GM19372 (cell line): ENCODE measurements at regions not wholly inside any gene's neighbourhood (a gene's known extent, or its start where the extent isn't known, plus 50 kb on each side); places are given as distances from the start of the nearest gene placed in this dataset.

Source experiments
- ATAC-seq: cut with Tn5 transposase; IDR thresholded peaks from one replicate; pipeline ENCODE4 v1.9.1; 2021; ENCODE audit warnings: mild to moderate bottlenecking, low read depth, moderate library complexity; ENCODE audit not compliant: unreplicated experiment

DNA sequence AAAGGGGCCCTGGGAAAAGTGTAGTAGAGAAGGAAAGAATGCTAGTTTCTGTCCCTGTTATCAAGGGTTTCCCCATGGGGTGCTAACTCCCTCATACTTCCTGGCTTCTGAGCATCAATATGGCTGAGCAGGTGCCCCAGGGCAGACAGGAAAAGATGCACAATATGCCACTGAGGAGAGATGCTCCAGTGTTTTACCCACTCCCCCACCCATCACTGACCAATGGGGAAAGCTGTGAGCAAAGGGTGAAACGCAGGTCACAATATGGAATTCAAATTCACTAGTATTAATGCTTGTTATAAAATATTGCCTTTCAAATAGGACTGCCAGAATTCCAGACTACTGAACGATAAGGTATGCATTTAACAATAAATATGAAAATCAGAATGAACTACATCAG is 187.5 kb upstream of the CTNNB1 start:
- ATAC-seq = no peak

DNA sequence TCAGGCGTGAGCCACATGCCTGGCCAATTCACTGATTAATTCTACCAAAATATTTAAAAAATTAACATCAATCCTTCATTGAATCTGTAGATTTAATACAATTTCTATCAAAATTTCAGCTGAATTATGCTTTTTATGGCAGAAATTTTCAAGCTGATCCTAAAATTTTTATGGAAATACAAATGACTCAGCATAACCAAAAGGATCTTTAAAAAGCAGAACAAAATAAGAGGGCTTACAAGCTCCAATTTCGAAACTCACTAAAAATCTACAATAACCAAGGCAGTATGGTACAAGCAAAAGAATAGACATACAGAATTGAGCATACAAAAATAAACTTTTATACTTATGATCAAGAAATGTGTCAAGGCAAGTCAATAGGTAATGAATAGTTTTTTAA is 180.4 kb upstream of the CTNNB1 start:
- no peak for ATAC-seq

DNA sequence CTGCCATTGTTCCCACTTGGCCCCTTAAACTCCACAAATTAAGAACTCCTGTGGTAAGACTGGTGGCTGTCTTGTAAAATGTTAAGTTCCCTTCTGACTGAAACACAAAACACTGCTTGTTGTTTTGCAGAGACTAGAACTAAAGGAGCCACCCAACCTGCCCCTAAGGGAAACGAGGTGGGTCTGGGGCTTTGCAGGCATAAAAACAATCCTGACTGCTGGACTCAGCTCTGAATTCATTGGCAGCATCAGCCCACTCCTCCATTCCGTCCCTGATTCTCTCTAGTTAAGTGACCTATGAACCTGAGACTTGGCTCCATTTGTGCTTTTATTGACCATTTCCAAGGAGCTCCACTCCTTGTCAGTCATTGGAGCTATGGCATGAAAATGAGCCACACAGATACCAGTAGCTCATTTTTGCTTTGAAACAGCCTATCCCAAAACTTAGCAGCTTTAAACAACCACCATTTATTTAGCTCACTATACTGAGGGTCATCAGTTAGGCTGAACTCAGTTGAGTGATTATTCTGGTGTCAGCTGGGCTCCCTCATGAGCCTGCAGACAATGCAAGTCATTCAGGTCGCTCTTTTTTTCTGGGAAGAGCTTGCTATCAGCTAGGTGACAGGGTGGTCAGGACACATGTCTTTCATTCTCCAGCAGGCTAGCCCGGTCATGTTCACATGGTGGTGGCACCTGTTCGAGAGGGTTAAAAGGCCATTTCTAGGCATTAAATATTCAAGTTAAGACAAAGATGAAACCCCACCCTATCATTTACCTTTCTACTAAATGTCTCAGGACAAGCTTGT is 175.1 kb upstream of the CTNNB1 start:
- ATAC-seq = no peak

DNA sequence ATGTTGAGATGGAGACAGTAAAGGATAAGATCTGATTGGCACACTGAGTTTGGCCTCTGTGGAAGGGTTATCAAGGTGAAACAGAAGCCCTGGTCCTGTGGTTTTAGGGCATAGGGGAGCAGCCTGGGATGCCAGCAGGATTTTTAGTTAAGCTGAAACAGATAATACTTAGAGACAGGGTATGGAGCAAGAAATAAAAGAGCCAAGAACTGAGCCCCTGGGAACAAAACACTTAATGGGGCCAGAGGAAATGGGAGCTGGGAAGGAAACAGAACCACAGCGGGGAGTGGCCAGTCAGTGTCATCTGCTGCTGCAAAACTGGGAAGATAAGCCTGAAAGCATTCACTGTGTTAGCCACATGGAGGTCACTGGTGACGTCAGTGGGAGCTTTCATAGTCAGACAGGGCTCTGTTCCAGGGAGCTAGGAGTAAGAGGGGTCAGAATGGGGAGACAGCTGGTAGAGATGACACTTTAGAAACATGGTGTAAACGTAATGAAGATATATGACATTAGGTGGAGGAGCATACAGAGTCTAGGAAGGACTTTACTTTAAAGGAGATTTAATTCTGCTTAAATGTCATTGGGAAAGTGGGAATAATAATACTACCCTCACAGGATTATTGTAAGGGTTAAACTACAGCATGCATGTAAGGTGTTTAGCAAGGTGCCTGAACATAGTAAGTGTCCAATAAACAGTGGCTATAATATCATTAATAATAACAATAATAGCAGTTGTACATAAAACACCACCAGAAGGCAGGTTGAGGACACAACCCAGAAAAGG is 172.7 kb upstream of the CTNNB1 start:
- no peak for ATAC-seq

DNA sequence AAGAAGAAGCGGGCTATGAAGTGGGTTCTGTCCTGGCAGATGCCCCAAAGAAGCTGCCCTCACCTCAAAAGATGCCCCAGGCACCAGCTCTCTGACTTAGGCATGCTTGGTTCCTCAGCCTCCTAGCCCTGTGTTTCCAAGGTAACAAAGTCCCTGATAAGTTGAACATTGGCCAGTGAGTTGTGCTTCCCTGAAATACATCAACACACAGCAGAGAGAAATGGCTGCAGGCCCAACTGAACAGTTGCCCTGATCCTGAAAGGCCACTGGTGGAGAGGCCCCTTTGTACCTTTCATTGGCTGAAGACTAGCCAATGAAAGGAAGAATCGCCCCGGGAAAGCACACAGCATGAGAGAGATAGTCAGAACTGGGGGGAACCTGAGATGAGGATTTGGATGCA is 169.9 kb upstream of the CTNNB1 start:
- no peak for ATAC-seq

DNA sequence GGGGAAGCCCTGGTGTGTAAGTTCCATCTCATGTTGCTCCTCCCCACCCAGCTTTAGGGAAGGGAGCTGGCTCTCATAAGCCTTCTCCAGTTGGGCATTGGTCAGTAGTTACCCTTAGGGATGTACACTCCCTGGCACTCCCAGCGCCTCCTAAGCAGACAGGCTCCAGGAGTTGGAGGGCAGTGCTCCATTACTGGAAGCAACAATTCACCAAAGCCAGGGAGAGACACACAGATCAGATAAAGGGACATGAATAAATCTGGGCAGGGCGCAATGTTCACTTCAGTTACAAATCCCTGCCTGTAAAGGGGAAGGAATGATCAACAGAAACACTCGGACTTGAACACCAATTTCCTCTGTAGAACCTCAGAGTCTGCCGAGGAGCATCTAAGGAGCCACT is 169.1 kb upstream of the CTNNB1 start:
- ATAC-seq = no peak

DNA sequence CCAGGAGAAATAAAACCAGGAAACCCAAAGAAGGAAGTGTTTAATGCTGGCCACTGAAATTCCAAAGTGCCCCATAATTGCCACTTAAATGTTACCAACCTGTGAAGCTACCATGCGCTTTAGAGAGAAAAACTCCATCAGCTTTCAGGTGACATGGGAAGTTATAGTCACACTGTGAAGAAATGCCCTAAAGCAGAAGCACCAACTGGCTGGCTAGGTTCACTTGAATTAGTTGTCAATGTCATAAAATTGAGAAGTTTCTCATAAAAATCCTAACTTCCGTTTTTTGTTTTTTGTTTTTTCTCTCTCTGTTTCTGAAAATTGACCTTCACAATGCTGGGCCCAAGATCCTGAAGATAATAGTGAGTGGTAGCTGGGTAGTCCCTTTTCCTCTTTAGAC is 167.9 kb upstream of the CTNNB1 start:
- no peak for ATAC-seq

DNA sequence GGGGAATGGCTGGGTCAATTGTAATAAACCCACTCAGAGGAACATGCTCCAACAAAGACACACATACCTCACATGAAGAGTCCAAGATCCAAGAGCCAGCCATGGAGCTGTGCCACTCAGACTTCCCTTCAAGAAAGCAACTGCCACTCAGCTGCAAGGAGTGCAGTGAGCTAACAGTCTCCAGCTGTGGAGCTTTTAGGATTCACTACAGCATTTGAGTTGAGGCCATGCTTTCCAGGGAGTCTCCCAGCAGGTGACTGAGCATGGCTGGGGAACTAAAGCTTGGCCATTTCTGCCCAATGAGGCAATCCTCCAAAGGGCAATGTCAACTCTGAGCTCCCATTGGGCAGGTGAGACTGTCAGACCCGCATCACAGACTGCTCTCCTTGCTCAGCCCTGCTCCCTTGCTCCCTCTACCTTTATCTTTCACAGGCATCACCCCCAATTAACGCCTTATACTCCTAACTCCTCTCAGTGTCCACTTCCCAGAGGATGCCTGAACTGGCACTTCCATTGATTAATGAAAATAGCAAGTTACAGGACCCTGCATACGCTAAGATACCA is 165.3 kb upstream of the CTNNB1 start:
- ATAC-seq = no peak

DNA sequence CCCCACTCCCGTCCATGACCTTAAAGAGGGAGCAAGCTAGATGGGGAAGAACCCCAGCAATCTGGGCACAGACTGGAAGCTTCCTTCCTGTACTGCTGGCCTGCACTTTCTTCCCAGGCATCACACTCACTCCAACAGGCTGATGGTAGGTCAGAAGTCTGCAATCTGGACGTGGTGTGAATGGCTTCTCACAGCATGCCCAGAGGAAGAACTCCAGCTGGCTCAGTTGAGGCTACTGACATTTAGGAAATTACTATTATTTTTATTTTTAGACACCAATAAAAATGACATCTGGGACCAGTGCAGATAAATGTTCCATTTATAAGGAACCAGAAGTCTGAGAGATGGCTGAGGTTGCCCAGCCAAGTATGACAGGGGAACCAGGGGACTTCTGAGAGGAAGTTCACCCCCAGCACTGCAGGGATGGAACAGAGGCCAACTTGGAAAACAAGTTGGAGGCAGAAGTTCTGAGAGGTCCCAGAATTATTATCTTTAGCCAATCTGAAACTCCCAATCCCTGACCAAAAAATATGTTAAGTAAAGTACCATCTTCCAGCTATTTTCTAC is 163.8 kb upstream of the CTNNB1 start:
- no peak for ATAC-seq

DNA sequence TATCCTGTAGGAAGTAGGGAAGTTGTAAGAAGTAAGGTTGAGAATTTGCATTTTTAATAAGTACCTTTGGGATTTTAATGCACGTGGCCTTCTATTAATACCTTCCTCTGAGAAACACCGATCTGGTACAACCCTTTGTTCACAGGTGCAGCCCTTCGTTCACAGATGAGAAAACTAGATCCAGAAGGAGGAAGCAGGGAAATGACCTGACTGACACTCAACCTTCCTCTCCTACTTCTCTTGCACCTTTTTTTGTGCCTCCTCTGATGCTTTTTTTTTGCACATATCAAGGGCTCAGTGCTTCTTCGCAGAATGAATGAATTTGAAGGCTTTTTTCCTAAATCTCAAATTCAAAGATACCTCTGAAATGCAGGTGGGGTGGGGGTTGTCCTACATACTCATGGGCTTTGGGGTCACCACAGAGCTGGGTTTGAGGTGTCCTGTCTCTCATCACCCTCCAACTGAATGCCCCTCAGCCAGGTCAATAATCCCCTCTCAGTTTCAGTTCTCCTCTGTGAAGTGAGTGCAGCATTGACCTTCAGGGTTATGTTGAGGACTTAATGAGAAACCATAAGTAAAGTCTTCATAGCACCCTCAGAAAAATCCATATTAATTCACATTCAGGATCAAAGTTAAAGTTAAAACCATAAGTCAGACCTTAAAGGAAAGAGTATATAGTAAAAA is 161.5 kb upstream of the CTNNB1 start:
- no peak for ATAC-seq

DNA sequence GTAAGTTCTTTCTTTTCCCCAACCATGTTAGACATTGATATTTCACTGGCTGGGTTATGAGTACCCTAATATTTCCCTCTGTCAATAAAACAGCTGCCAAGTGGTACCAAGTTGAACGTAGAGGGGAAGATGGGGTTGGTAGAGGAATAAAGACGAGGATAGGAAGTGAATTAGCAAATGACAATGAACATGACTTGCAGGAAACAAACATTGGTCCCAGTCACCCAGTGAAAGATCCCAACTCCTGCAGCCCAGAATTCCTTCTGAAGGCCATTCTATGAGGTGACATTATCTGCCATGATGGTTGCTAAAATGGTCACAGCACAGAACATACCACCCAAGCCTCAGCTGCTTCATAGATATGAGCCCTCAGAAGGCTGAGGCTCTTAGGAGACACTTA is 159.0 kb upstream of the CTNNB1 start:
- no peak for ATAC-seq

DNA sequence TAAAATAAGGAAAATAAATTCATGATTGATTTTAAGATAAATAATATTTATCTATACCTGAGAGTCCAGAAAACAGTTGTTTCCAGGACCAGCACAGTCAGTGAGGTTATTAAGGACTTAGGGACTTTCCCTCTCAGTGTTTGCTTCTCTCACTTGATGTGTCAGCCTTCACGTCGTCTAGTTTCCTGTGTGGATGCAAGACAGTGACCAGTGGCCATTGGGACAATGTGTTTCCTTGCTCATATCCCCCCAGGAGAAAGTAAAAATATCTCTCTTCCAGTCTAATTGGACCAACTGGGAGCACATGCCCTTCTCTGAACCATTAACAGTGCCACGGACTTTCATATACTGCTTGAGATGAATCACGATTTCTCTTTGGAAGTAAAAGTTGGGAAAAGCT is 157.8 kb upstream of the CTNNB1 start:
- ATAC-seq = no peak

DNA sequence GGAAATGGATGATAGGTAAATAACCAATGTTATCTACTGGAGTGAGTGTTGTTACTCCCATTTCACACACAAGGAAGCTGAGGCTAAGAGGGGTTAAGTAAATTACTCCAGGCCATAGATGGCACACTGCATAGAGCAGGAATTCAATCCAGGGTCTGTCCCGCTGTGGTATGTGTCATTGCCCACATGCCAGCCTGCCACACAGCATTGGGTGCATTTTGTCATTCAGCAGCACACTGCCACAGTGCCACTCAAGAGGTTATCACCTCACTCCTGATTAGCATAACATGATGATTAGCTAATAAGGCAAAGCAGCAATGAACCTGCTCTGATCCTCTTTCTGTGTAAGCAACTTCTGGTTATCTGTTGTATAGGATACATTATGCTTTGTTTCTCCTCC is 157.4 kb upstream of the CTNNB1 start:
- ATAC-seq = no peak

DNA sequence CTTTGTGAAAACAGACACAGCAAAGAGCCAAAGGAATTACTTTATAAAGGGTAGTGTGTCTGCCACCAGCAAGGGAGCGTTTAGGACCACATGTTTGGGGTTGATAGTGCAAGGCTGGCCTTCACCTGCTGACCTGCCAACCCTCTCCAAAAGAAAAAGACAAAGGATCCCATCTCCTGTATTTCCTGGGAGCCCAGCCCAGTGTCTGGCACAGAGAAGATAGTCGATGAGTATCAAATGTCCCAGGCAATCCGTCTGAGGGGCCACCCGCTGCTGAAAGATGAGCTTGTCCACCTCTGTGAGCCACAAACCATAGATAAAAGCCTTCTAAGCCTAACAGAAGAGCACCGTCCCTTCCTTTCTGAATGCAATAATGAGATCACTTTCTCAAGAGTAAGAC is 154.8 kb upstream of the CTNNB1 start:
- no peak for ATAC-seq

DNA sequence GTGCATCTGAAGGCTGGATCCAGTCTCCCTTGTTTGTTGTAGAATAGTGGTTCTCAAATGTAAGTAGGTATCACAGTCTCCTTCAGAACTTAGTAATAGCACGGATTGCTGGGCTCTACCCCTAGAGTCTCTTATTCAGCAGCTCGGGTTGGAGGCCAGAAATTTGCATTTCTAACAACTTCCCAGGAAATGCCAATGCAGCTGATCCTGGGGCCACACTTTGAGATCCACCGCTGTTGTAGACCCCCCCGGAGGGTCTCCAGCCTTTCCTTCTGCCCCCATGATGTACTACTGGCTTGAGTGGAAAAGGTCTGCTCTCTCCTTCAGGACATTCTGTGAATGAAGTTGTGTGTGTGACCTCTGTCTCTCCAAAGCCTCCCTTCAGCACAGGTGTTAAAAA is 153.8 kb upstream of the CTNNB1 start:
- ATAC-seq = no peak

DNA sequence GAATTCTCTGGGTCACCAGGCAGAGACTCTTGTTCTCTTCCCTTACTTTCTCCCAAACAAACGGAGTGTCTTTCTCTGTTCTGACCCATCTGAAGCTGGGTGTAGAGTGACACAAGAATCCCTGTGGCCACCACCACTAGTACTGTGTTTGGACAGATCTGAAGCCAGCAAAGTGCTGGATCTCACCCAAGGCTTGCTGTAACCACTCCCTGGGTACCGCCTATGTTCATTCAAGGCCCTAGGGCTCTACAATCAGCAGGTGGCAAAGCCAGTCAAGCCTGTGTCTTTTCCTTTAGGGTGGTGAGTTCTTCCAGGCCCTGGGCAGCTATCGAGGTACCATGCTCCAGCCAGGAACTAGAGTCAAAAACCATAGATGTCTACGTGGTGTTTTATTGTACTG is 149.2 kb upstream of the CTNNB1 start:
- ATAC-seq = no peak

DNA sequence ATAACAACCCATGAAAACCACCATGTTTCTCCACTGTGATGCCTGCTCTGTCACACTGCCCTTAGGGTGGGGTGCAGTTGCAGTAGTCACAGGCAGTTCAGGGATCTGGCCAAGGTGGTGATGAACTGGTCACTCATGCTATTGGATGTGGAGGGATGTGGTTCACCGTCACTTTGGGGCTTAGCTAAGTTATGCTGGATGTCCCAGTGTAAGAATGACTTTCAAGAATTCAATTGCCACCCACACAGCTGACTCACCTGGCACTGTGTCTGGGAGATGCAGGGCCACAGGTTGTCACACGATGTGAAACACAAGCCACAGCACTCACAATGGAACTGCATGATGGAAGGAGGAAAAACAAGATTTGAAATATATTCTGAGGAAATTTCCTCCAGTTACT is 146.1 kb upstream of the CTNNB1 start:
- ATAC-seq = no peak

DNA sequence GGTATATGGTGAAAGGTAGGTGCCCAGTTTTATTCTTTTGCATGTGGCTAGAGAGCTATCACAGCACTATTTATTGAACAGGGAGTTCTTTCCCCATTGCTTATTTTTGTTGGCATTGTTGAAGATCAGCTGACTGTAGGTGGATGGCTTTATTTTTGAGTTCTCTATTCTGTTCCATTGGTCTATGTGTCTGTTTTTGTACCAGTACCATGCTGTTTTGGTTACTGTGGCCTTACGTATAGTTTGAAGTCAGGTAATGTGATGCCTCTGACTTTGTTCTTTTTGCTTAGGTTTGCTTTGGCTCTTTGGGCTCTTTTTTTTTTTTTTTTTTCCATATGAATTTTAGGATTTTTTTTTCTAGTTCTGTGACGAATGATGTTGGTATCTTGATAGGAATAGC is 139.2 kb upstream of the CTNNB1 start:
- no peak for ATAC-seq

DNA sequence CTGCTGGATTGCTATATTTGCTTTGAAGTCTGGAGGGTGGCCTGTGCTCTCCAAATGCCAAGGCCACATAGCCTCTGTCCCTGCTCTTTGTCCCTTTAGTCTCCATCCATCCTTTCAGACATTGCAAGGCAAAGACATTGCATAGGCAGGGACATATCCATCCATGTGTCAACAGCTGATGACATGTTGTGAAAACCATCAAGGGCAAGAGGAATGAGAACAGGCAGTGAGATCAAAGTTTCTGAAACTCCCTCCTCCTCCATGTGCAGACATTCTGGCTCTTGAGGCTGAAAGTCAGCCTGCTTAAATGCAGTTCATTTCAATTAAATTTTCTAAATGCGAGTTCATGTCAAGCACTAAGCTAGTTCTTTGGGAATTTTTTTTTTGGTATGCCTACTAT is 135.2 kb upstream of the CTNNB1 start:
- no peak for ATAC-seq

DNA sequence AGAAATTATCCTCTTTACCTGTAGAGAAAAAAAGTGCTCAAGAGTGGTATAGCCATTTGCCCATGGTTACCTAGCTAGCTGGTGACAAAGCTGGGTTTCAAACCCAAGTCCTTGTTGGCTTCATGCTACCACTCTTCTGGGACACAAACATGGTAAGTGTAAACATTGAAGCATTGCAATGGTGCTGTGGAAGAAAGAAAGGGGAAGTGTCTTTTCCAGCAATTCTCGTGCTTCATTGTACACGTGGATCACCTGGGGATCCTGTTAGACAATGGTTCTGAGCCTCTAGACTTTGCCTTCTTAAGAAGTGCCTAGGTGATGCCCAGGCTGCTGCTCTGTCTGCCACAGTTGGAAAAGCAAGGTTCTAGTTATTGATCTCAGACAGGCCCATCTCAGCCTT is 134.8 kb upstream of the CTNNB1 start:
- no peak for ATAC-seq

DNA sequence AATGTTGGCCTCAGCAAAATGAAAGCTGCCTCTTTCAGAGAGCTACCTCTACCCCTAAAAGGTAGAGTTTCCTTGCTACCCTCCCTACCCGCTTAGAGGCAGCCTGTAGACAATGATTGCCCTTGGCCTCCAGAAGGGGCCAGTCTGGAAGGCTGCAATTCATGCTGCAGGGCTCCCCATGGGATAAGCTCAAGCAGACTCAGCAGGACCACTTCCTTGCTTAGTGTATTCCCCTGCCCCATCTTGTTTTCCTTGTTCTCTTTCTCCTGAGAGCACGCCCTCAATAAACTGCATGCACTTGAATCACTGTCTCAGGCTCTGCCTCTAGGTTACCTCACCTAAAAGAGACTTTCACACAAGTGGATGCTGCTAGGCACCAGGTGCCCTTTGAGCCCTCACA is 134.0 kb upstream of the CTNNB1 start:
- no peak for ATAC-seq
